NCI-H2107 (cell line): ENCODE measurements at regions not wholly inside any gene's neighbourhood (a gene's known extent, or its start where the extent isn't known, plus 50 kb on each side); places are given as distances from the start of the nearest gene placed in this dataset.

ENCODE experiments used
- DNase-seq: peaks from one replicate; lab custom pipeline; 2025; lab: John Stamatoyannopoulos, UW

DNA sequence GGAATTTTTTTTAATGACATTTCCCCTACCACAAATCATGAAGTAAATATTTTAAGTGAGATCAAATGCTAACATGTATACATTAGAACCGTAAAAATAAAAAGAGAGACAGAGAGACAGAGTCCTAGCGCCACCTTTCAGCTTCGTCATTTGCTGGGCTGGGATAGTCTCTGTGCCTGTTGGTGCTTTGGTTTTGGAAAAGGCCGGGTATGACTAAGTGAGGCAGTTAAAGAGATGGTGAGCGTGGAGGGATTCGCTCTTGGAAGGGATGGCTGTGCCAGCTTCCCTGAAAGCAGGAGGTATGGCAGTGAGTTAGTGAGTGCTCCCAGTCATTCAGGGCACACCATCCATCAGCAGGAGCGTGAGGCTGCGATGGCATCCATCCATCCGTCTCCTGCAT, 729.6 kb upstream of the WWC1 start:
- no peak for DNase-seq

DNA sequence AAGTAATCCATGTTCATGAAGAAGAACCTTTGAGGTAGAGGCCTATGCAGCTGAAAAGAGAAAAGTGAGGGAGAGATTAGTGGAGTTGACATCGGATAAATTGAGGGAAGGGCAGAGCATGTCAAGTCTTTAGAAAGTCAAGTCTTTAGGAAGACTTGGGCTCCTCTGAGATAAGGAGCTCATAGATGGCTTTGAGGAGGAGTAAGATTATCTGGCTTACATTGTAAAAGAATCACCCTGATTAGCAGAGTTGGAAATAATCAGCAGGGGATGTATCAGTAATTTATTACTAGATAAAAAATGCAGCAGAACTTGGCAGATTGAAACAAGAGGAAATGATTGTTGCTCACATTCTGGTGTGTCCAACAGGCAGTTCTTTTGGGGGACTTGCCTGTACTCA, 727.2 kb upstream of the WWC1 start:
- no peak for DNase-seq

DNA sequence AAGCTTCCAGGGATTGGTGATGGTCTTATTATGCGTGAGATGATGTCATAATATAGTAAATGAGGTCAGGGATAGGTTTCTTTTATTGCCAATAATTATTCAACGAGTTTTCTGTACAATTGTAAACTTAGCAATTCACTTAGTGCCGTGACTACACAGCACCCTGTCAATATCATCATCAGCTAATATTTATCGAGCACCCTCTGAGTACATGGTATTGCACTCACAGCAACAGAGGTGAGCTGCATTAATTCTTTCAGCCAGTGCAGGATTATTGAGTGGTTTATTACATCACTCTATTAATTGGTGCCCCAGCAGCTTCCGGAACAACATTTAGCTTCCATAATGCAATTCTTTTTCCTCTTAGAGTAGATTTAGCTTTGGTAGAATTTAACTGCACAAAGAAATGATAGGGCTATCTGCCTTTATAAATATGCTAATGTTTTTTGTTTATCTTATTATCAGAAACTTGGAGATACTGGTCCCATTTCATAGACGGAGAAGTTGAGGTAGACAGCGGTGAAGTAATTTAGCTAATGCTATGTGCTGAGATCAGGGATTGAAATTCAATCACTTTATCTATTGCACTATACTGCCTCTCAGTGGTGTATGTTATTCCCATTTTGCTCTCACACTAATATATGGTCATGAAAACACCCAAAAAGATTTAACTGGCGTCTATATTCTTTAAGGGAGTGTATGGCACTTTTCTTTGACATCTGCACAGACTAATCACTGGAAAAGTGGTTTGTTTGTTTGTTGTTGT, 726.1 kb upstream of the WWC1 start:
- DNase-seq, result no peak

DNA sequence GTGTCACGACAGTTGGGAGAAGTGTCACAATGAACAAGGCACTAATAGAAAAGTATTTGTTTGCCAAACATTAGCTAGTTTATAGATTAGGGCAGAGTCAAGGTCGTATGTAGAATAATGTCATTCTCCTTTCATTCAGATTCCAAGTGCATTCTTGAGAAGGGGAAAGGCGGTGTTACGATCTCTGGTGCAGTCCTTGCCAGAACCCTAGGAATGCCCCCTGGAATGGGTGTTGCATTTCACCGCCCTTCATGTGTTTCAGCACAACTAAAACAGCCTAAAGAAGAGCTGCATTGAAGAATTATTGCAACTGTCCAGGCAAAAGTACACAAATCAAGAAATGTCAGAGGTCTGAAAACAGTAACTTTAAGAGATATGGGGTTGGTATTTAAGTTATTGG, 721.0 kb upstream of the WWC1 start:
- DNase-seq, result no peak

DNA sequence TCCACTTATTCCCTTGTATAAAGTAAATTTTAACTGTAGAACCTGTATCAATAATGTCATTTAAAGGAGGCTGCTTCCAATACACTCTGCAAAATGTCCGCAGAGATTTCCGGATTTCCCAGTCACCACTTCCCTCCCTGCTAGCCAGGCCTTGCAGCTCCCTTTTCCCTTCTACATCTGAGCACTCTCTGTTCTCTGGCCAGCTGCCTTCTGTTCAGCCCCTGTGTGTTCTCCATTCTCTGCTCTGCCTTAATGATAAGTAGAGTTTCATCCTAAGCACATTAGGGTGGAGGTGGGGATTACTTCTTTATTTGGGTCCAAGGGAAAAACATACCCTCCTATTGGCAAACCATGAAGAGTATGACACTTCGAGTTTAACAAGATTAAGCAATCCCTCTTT, 719.6 kb upstream of the WWC1 start:
- no peak for DNase-seq

DNA sequence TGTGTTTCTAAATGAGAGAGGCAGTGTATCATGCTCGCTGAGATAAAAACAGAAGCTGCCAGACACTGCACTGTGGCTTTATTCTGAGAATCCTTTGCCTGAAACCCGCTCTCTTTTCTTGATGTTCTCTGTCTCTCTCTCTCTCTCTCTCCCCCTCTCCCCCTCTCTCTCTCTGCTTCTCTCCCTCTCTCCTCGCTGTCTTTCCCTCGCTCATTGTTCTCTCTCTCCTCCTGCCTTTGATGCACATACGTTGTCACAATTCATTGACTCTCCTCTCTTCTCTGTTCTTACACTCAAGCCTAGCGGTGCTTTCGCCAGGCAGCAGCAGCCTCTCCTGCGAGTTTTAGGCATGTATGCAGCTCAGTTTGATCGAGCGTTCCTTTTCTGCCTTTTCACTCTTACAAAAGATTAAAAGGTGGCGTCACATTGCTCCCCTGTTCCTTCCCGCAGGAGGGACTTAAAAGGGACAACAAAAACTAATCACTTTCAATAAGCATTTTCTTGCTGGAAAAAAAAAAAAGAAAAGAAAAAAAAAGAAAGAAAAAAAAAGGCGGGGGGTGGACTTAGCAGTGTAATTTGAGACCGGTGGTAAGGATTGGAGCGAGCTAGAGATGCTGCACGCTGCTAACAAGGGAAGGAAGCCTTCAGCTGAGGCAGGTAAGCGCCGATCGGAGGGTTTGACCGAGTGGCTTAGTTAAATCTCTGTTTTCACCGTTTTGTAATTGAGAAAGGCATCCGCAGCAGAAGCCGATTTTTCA, 717.9 kb upstream of the WWC1 start:
- DNase-seq, result no peak

DNA sequence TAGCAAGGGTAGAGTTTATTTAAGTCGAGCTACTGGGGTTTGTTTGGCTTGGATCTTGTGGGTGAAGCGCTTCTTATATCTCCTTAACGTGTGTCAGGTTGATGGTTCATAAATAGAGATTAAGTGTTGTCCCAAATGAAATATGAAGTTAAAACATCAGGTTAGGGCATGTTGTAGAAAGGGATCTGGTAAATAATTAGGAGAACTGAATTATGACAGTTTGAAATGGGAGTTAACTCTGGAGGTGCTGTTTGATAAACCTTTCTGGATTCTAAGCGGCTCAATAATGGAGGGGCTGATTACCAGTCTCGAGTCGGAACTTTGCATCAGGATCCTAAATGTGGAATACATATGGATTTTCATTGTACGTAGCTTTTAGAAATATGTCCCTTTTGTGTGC, 717.0 kb upstream of the WWC1 start:
- no peak for DNase-seq

DNA sequence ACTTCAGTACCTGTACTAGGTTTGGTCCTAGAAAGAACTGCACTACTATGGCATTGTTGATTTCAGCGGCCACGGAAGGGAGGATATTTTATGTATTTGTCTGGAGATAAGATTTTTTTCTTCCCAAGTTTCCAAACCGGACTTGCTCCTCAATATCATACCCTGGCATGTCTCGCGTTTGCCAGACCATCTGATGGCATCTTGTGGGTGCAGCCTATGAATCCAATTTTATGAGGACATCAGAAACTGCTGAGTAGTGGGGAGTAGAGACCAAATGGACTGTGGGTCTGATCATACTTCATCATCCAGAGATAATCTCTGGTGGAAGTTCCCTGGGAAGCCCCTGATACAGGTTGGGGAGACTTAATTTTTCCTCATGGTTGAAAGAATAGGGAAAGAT, 716.1 kb upstream of the WWC1 start:
- no peak for DNase-seq

DNA sequence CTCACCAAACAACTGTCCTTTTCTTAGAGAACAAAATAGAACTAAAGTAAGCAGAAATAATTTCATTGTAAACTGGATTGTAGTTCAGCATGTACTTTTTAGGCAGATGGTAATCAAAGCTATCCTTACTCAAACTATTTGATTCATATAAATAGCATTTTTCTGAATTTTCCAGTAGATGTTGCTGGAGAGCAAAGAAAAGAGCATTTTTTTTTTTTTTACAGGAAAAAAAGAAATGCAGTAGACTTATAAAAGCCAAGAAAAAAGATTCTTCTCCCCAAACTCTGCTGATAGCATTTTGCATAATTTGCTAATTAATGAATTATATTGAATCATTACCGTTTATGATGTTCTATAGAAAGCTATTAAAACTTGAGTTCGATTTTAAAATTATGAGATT, 715.3 kb upstream of the WWC1 start:
- DNase-seq, result no peak

DNA sequence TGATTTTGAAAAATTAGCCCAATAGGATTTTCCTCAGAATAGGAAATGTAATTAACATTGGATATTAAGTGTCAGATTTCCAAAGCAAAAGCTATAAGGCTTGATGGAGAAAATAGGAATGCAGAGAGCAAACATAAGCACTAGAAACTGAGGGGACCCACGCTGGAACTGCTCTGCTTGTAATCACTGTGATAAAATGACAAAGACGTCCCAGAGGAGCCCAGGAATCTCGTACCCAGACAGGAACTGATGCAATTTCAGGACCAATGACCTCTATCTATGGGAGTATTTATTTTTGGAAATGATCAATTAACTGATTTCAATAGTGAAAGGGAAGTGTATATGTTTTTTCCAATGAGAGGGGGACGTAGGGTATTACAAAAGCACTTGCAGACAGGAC, 714.5 kb upstream of the WWC1 start:
- no peak for DNase-seq

DNA sequence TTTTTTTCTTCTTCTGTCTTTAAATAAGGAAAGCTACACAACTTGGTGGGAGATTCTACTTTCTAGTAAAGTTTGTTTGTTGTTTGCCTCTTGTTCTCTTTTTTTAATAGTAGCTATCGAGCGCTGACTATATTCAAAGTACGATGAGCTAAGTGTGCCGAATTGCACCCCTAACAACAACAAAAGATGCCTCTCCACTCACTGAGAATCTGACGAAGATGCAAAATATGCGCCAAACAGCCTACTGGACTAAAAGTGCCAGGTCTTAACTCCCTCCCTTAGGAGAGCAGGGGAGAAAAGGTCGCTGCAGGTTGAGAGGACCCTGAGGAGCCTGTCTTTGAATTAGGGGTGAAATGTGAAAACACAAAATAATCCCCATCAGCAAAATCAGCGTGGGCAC, 713.8 kb upstream of the WWC1 start:
- no peak for DNase-seq

DNA sequence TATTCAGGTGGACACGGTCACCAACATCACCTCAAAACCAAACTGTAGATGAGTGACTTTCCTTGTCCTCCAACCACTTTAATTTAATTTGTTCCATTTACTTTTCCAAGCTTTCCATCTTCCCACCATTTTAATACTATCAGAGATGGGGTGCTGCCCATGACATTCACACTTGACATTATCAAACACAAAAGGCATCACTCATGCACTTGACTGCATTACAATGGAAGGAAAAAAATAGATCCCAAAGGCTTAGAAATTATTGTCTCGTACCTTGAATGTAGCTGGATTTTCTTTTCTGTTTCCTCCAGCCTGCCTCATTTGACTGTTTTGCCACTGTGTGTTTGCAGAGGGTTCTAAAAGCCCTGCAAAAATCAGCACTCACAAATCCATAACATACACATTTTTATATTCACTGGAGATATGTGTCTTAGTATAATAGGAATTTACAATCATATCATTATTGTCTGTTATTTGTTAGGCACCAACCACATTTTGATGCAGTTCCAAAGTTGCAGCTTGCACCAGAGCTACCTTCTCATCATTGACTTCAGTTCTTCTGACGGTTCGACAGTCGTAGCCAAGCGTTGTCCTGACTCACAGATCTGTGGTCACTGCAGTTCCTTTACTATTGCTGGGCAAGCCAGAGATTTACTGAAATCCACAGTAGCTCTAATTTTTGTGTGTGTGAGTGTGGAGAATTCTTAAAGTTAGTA, 712.3 kb upstream of the WWC1 start:
- DNase-seq, result no peak

DNA sequence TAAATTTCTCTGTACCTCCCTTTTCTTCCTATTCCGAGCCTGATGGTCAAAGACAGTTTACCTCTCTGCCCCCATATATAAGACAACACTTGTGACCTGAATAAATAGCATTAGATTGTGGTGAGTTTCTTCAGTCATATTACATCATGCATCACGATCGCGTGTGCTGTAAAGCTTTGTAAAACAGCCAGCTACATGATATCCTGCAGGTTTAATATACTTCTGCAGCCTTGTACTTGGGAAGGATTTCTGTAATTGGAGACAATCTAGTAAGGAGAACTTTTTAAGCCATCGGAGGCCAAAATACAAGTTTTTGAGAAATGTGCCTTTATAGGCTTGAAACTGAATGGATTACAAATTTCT, 711.8 kb upstream of the WWC1 start:
- no peak for DNase-seq

DNA sequence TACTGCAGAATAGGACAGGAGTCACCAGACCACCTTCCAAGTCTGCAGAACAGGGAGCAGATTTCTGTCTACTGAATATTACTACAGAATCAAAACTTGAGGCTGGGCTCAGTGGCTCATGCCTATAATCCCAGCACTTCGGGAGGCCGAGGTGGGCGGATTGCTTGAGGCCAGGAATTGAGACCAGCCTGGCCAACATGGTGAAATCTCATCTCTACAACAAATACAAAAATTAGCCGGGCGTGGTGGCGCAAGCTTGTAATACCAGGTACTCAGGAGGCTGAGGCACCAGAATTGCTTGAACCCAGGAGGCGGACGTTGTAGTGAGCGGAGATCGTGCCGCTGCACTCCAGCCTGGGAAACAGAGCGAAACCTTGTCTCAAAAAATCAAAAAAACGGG, 710.8 kb upstream of the WWC1 start:
- DNase-seq, result no peak

DNA sequence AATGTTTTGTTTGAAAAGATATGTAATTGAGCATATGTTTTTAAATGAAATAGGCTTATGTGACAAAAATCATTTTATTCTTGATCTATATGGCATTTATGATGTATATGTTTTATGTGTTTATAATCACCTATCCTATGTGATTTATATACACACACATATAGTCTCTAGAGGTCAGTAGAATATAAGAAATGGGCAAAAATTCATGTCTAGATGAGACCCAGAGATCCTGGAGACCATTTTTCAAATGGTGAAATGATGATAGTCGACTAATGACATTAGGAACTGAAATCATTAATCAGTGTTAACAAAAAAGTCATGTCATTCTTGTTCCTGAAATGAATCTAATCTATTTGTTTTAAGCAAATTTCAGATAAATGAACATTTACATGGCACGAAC, 709.2 kb upstream of the WWC1 start:
- DNase-seq, result no peak

DNA sequence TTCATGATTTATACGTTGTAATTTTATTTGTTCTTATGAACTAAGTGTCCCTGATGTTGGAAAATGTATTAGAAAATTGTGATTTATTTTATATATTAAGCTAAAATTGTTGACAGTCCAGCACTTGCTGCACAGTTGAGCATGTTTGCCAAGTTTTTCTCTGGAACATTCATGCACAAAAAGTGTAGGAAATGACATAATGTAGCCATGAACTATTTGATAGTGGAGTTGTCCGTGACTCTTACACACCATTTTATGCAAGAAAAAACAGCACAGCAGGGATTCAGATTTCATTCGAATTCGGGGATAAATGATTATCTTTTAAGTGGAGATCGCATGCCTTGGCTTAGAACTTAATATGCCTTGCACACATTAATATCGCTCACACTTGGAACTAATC, 708.6 kb upstream of the WWC1 start:
- no peak for DNase-seq

DNA sequence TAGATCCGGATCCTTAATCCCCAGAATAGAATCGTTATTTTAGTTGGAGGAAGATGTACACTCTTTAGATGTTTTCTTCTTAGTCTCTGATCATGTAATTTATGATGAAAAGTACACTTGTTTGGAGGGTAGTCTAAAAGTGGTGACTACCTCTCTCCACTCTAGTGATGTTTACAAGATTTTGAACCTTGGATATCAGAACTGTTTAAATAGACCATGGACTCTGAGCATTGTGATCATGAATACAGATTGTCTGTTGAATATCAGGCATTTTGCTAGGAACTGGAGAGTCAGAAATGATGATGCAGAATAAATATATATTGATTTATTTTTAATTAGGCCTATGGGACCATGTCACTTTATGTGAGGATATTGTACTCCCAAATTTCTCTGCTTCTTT, 706.3 kb upstream of the WWC1 start:
- DNase-seq, result no peak

DNA sequence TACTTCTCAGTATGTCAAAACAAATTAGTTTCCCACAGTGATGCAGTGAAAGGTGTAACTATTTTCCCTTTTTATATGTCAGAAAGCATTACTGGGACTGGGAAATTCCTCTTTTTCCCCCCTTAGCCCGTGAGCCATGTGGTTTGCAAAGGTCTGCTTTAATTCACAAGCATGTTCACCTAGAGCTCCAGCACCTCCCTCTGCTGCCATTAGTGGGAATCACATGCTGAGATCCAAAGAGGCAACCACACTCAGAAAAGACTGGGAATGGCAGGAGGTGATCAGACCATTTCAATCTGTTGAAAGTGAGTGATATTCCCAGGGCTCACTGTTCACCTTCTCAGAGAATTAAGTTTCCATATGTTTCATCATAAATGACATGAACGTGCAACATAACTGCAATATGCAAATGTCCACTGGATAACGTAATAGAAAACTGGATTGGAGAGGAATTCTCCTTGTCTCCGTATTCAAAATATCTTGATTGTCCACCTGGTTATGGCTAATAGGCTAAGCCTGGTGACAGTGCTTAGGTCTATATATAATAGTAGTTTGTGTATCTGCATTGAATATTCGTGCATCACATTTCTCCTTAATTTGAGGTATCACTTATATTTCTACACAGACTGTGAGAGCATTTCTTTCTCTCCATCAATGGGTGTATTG, 703.5 kb upstream of the WWC1 start:
- no peak for DNase-seq

DNA sequence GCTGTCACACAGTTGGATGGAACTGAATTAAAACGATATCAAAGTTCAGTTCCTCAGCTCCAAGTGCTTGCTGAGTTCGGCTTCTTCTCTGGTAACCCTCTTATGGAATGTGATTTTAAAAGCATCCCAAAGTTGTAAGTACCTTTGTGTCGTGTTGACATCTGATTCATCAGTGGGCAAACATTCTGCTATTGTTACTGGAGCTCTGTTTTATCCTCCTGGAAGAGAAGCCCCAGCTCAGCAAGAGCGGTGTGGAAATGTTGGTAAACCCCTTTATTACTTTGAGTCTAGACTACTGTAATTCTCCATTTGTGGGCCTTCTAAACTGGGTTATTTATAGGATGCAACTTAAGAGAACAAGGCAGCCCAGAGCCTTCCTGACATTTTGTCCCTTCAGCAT, 699.3 kb upstream of the WWC1 start:
- DNase-seq, result no peak

DNA sequence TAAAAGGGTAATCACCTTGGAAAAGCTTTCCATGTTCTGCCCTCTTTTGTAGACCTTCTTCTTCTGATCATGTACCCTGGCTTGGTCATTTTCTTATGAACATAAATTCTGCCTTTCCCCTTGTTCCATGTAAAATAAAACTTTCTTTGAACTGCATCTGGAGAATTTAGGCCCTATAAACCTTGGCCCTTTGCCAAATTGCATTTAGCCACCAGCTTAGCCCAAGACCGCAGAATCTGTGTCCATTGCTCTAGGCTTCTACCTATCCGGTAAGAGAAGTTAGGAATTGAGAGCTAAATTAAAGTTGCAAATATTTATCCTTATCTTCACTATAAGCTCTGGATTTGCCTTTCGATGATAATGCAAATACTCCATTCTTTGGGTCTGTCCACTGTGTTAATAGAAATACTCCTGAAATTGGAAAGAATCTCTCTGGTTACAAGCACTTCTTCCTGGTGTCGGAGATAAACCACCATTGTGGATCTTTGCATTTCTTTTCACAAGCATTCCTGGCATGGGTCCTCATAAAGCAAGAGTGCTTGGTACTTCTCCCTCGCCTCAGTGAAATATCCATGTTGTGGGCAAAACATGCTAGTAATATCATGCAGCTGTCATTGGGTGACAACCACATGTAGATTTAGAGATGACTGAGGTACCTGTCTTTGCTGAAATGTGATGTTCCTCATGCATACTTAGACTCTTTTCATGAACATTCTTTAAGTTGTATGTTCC, 698.0 kb upstream of the WWC1 start:
- DNase-seq, result no peak

DNA sequence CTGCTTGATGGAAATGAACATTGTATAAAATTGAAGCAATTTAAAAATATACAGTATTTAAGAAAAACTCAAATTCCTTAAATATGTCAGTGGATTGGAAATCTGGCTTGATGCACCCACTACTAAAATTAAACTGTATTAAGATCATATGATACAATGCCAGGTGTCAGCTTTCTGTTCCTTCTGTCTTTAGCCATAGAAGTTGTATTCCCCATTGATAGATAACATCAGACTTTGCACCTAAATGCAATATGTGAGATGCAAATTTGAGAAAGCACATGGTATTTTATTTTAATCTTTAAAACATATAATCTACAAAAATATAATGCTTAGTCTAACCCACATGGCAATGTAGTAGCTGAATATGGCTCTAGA, 697.4 kb upstream of the WWC1 start:
- DNase-seq, result no peak

DNA sequence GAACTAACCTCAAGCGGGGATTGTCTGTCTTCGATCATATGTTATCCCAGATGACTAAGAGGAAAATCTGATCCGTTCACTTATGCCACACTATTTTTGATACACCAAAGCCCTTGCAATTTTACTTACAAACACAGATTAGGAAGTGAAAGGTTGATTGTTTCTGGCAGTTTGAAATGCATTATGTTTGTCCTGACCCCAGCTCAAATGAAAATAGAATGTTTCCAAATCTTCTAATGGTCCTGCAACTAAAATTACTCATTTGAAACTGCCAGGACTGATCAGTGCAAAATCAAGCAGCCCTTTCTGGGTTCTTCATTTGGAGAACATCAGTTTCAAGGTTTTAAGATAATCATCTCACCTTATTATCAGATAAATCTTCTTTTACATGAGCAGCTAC, 696.7 kb upstream of the WWC1 start:
- DNase-seq, result no peak
